ENCODE measurements at regions not wholly inside any gene's neighbourhood (a gene's known extent, or its start where the extent isn't known, plus 50 kb on each side); places are given as distances from the start of the nearest gene placed in this dataset.
A peak's percentile ranks its signal among the peaks of the same experiment; 100 is the strongest.

DNA sequence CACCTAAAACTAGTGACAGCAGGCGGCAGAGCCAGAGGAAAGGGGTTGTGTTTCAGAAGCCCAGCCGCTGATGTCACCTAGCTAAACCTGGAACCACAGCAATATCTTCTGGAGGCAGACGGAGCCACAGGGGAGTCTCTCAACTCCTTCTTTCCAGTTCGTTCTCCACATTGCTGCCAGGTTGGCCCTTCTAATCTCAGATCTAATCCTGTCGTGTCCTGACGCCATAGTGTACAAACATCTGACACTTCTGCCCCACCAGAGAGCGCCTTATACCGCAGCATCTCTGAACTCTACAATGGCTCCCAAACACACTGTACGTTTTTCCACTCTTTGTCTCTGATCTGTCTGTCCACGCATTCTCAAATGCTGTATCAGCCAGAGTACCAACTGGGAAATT is 240.0 kb downstream of the SMARCA2 start:
- no peak overlapping the region for H3K27ac ChIP-seq

DNA sequence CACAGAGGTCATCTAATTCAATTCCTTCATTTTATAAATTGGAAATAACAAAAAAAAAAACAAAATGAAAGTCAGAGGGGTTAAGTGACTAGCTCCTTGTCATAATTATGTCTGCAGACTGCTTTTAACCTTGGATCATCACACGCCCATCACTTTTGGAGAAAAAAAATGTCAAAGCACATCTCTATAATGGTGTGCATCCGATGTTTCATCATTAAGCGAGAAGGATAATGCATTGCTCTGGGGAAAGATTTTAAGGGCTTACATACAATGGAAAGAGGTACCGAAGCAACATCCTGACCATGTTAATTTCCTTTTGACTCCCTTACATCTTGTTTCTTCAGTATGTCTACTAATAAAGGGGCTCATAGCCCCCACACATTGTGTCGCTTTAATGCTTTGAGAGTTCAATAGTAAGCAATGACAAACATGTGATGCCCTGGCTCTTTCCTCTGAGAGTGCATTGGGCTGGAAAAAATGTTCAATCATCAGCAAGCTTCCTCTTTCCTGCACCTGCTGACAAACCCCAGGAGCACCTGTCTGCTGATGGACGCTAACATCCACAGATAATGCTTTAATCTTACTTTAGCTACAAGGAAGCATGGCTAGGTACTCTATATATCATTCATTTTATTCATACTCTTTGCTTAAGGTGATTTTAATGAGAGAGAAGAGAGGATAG is 242.2 kb downstream of the SMARCA2 start:
- H3K27ac ChIP-seq: no peak overlapping the region
- intact Hi-C loops (cut with DNase I): no loop called here
- no peak overlapping the region for H3K4me3 ChIP-seq
- 86 to 90% (median 87%) methylated on average over 6 of the region's 6 CpGs for WGBS, 3 donors
- no peaks in the 10 kb centered on the region for H3K9me3 ChIP-seq
- peaks cover 2% of the 10 kb centered on the region for H3K4me1 ChIP-seq
- TF ChIP-seq, protein P1, sequence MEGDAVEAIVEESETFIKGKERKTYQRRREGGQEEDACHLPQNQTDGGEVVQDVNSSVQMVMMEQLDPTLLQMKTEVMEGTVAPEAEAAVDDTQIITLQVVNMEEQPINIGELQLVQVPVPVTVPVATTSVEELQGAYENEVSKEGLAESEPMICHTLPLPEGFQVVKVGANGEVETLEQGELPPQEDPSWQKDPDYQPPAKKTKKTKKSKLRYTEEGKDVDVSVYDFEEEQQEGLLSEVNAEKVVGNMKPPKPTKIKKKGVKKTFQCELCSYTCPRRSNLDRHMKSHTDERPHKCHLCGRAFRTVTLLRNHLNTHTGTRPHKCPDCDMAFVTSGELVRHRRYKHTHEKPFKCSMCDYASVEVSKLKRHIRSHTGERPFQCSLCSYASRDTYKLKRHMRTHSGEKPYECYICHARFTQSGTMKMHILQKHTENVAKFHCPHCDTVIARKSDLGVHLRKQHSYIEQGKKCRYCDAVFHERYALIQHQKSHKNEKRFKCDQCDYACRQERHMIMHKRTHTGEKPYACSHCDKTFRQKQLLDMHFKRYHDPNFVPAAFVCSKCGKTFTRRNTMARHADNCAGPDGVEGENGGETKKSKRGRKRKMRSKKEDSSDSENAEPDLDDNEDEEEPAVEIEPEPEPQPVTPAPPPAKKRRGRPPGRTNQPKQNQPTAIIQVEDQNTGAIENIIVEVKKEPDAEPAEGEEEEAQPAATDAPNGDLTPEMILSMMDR (IDR thresholded peaks at IDR 0.05): no peak
- no peak for ATAC-seq
- no peaks in the 10 kb centered on the region for H3K36me3 ChIP-seq (ENCODE audit: insufficient read depth in 1 of 2, low read depth in 1 of 2)
- no peaks in the 10 kb centered on the region for H3K27me3 ChIP-seq (ENCODE audit: insufficient read depth in 3 of 3, low read length in 2 of 3)
- DNase-seq: no peak

More for the DNA sequence above, 240.0 kb downstream of the SMARCA2 start:
- no peaks in the 10 kb centered on the region for H3K9me3 ChIP-seq
- TF ChIP-seq, protein P1 (IDR thresholded peaks at IDR 0.05): peak; percentile 5
- 59 to 76% (median 68%) methylated on average over 10 of the region's 10 CpGs for WGBS, 3 donors
- DNase-seq (no peak), ATAC-seq (peak; percentile 58 to 88 (median 84))
- H3K4me1 ChIP-seq: no peaks in the 10 kb centered on the region
- H3K27me3 ChIP-seq (ENCODE audit: insufficient read depth in 3 of 3, low read length in 2 of 3): no peaks in the 10 kb centered on the region
- H3K4me3 ChIP-seq: no peak overlapping the region
- no peaks in the 10 kb centered on the region for H3K36me3 ChIP-seq (ENCODE audit: insufficient read depth in 1 of 2, low read depth in 1 of 2)
- intact Hi-C loops (cut with DNase I): no loop called here

DNA sequence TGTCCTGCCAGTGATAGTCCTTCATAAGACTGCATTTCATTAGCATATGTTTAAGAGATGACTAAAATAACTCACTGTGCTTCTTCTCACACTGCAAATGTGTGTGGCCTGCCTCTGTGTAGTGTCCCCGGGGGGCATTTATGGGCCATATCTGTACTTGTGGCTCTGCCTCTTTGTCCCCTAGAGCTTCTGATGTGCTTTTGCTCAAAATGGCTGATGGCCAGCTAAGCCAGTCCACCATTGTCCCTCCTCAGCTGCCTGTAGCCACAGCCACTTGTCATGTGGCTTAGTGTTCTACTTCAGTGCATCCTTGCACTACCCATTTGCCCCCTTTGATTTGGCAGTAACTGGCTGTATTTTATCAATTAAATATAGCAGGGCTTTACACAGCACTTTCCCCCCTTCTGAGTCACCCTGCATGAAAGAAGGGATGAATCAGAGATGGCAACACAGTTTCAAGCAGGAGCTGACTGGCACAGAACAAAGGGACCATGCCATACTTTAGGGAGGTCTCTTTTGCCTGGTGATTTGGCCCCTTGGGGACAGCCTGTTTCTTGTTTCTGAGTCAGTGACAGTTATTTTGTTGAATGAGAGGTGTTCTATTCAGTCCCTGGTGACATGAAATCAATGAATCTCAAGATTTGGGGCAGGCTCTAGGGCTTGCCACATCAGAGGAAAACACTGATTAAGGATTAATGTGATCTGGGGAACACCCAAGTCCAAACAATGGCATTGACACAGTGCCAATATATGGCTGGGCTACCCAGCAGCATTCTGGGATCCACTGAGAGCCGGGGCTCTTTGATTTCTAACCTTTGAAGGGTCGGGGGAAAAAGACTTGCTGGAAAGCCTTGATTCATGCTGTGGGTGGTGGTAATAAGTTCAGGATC is 245.5 kb downstream of the SMARCA2 start:
- Histone ChIP-seq H3K27me3 (ENCODE audit: insufficient read depth in 3 of 3, low read length in 2 of 3) (no peaks in the 10 kb centered on the region), H3K4me3 (no peak overlapping the region), H3K27ac (no peak overlapping the region), H3K4me1 (peaks cover 2% of the 10 kb centered on the region), H3K36me3 (ENCODE audit: insufficient read depth in 1 of 2, low read depth in 1 of 2) (no peaks in the 10 kb centered on the region), H3K9me3 (no peaks in the 10 kb centered on the region)
- DNase-seq (no peak), ATAC-seq (peak; percentile 54 to 91 (median 82))
- TF ChIP-seq, protein P1 (IDR thresholded peaks at IDR 0.05): no peak
- 65 to 78% (median 76%) methylated on average over 3 of the region's 3 CpGs for WGBS, 3 donors
- intact Hi-C loops (cut with DNase I): loop anchor here in 1 of 2 donors (10.0 kb wide), 1 partner anchor 64 kb away; no protein-coding TSS in a partner anchor

DNA sequence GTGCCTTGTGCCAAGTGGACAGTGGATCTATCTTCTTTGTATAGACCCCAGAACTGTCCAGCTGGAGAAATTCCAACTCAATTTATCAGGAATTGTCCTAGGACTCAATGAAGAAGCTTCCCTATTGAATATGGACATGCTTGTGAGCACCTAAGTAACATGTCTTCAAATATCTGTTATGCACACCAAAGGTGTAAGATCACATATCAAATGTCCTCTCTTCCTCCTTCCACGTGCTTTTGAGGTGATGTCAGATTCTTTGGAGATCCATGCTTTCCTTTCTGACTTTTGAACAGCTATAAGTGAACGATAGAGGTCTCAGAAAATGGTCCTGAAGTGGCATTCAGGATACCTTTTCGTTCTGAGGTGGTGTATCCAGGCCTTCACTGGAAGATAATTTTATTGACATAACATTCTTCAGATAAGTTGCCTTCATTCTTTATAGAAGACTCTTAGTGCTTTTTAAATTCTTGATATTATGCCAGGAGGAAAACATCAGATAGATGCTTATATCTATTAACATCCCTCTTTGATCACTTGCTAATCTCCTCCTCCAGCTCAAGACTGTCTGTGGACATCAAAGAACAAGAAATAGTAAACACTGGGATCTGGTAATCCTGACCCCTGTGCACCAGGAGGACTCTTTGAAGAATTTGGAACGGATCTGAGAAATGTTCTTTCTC is 246.4 kb downstream of the SMARCA2 start:
- intact Hi-C loops (cut with DNase I): loop anchor here in 1 of 2 donors (10.0 kb wide), 1 partner anchor 63 kb away; no protein-coding TSS in a partner anchor
- no peaks in the 10 kb centered on the region for H3K36me3 ChIP-seq (ENCODE audit: insufficient read depth in 1 of 2, low read depth in 1 of 2)
- no peak for DNase-seq
- no peaks in the 10 kb centered on the region for H3K9me3 ChIP-seq
- TF ChIP-seq, protein P1 (IDR thresholded peaks at IDR 0.05): no peak
- ATAC-seq: peak in 1 of 4 donors; percentile 23
- no peak overlapping the region for H3K27ac ChIP-seq
- WGBS, 3 donors: 67 to 80% (median 72%) methylated on average over 4 of the region's 4 CpGs
- no peaks in the 10 kb centered on the region for H3K27me3 ChIP-seq (ENCODE audit: insufficient read depth in 3 of 3, low read length in 2 of 3)
- H3K4me3 ChIP-seq: no peak overlapping the region
- peaks cover 2% of the 10 kb centered on the region for H3K4me1 ChIP-seq
